CD14-positive monocyte (primary cell): ENCODE measurements at regions not wholly inside any gene's neighbourhood (a gene's known extent, or its start where the extent isn't known, plus 50 kb on each side); places are given as distances from the start of the nearest gene placed in this dataset.

Source experiments
- DNase-seq, 3 donors: peaks; one replicate each; pipeline ENCODE4 v3.0.0-alpha.2; 2011 to 2022
- H2AFZ ChIP-seq: 2 replicates; pipeline ENCODE4 v1.6.0; 2012; ENCODE audit warnings: mild to moderate bottlenecking, low read depth, low read length, inconsistent platforms; ENCODE audit not compliant: insufficient read depth, poor library complexity, severe bottlenecking
- H3K27ac ChIP-seq, 2 donors: 1 replicate in 1 of 2; 2 replicates in 1 of 2; pipeline ENCODE4 v1.5.1; 2012 to 2013; ENCODE audit warnings: low read length in 2 of 2, control low read depth in 1 of 2, inconsistent platforms in 1 of 2, low read depth in 1 of 2, mild to moderate bottlenecking in 1 of 2
- H3K27me3 ChIP-seq, 2 donors: one replicate each; pipeline versions ENCODE4 v1.6.0 to v1.6.1; 2011 to 2013; ENCODE audit warnings: low read length in 2 of 2; ENCODE audit not compliant: control insufficient read depth in 2 of 2, insufficient read depth in 2 of 2
- H3K36me3 ChIP-seq, 2 donors: replicated peaks in 1 of 2; 1 replicate in 1 of 2; 2 replicates in 1 of 2; pipeline versions ENCODE4 v1.5.1 to v1.6.1; 2012 to 2013; ENCODE audit warnings: low read length in 2 of 2, control low read depth in 1 of 2, inconsistent platforms in 1 of 2, mild to moderate bottlenecking in 1 of 2; ENCODE audit not compliant: insufficient read depth in 2 of 2, control insufficient read depth in 1 of 2
- H3K4me1 ChIP-seq, 2 donors: 1 replicate in 1 of 2; 2 replicates in 1 of 2; pipeline versions ENCODE4 v1.5.1 to v1.6.1; 2012 to 2013; ENCODE audit warnings: low read length in 2 of 2, control low read depth in 1 of 2, inconsistent platforms in 1 of 2, mild to moderate bottlenecking in 1 of 2, moderate library complexity in 1 of 2; ENCODE audit not compliant: insufficient read depth in 2 of 2, control insufficient read depth in 1 of 2
- H3K4me2 ChIP-seq: replicated peaks from 2 replicates; pipeline ENCODE3; 2012; ENCODE audit warnings: low read length, moderate library complexity, mild to moderate bottlenecking; ENCODE audit not compliant: poor library complexity, severe bottlenecking; ENCODE audit errors: extremely low read depth
- H3K4me3 ChIP-seq, 3 experiments: fragments of 200-600 bp in 1 of 3; sonication (generic) in 1 of 3; replicated peaks in 1 of 3; 1 replicate in 2 of 3; 2 replicates in 1 of 3; pipeline ENCODE4 v1.5.1; 2011 to 2013; ENCODE audit warnings: low read length in 3 of 3, mild to moderate bottlenecking in 3 of 3, control low read depth in 2 of 3, low read depth in 2 of 3, inconsistent platforms in 1 of 3, moderate library complexity in 1 of 3
- H3K79me2 ChIP-seq: 2 replicates; pipeline ENCODE4 v1.6.0; 2012; ENCODE audit warnings: mild to moderate bottlenecking, control low read depth, inconsistent platforms, low read length, moderate library complexity; ENCODE audit not compliant: insufficient read depth
- H3K9ac ChIP-seq: 2 replicates; pipeline ENCODE4 v1.6.0; 2017; ENCODE audit warnings: low read length, mild to moderate bottlenecking; ENCODE audit not compliant: insufficient read depth, poor library complexity, severe bottlenecking
- H3K9me3 ChIP-seq, 2 donors: replicated peaks in 1 of 2; 1 replicate in 1 of 2; 2 replicates in 1 of 2; pipeline versions ENCODE4 v1.5.1 to v1.6.1; 2012 to 2013; ENCODE audit warnings: low read length in 2 of 2, control low read depth in 1 of 2; ENCODE audit not compliant: control insufficient read depth in 1 of 2, insufficient read depth in 1 of 2
- H4K20me1 ChIP-seq: 2 replicates; pipeline ENCODE4 v1.6.0; 2012; ENCODE audit warnings: mild to moderate bottlenecking, low read length, control low read depth, moderate library complexity; ENCODE audit not compliant: insufficient read depth
- H3K27ac Mint-ChIP-seq, 7 donors: one replicate each; pipeline ENCODE4 v1.8.0; 2020; ENCODE audit warnings: mild to moderate bottlenecking in 7 of 7, mixed read lengths in 7 of 7, moderate library complexity in 6 of 7, inconsistent platforms in 2 of 7
- H3K27me3 Mint-ChIP-seq, 3 donors: one replicate each; pipeline ENCODE4 v1.8.0; 2021 to 2022; ENCODE audit warnings: low read depth in 3 of 3, mild to moderate bottlenecking in 3 of 3, mixed read lengths in 3 of 3, moderate library complexity in 3 of 3, inconsistent platforms in 1 of 3
- H3K36me3 Mint-ChIP-seq, 2 donors: one replicate each; pipeline ENCODE4 v1.8.0; 2020; ENCODE audit warnings: mixed read lengths in 2 of 2, inconsistent platforms in 1 of 2, mild to moderate bottlenecking in 1 of 2
- H3K4me1 Mint-ChIP-seq: one replicate; pipeline ENCODE4 v1.8.0; 2020; ENCODE audit warnings: mild to moderate bottlenecking, mixed read lengths
- H3K4me3 Mint-ChIP-seq, 2 donors: one replicate each; pipeline ENCODE4 v1.8.0; 2020; ENCODE audit warnings: mild to moderate bottlenecking in 2 of 2, mixed read lengths in 2 of 2, moderate library complexity in 1 of 2
- H3K9me3 Mint-ChIP-seq, 7 donors: one replicate each; pipeline ENCODE4 v1.8.0; 2020 to 2022; ENCODE audit warnings: mixed read lengths in 7 of 7, mild to moderate bottlenecking in 6 of 7, moderate library complexity in 6 of 7, inconsistent platforms in 2 of 7
- CTCF ChIP-seq: fragments of 200-600 bp; IDR thresholded peaks from one replicate; pipeline ENCODE4 v1.8.0; 2022; ENCODE audit warnings: antibody characterized with exemption, mild to moderate bottlenecking
- WGBS: methylation state at CpG from one replicate; pipeline ENCODE4 v1.1.5; 2013; ENCODE audit warnings: missing lambda C conversion rate; ENCODE audit not compliant: insufficient coverage; 5-methylcytosine and 5-hydroxymethylcytosine counted together
- intact Hi-C, 2 donors: fragments of 100-400 bp; cut with micrococcal nuclease; formaldehyde crosslinking; loops; one replicate each; pipeline versions ENCODE4 v1.15.0 to v1.15.1; 2023

DNA sequence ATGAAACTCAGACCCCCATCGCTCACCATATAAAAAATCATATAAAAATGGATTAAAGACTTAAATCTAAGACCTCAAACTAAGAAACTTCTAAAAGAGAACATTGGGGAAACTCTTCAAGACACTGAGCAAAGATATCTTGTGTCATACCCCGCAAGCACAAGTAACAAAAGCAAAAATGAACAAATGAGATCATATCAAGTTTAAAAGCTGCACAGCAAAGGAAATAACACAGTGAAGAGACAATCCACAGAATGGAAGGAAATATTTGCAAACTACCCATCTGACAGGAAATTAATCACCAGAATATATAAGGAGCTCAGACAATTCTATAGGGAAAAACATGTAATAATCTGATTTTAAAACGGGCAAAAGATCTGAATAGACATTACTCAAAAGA is 808.3 kb downstream of the LIG4 start:
- no CpG with 5 or more reads among the region's 3 CpGs for WGBS
- no peak for DNase-seq
- Histone ChIP-seq H3K4me3 (no peak overlapping the region), H3K4me2 (no peak overlapping the region), H3K36me3 (no peaks in the 10 kb centered on the region), H3K4me1 (no peaks in the 10 kb centered on the region), H4K20me1 (no peaks in the 10 kb centered on the region), H3K9ac (no peak overlapping the region), H3K79me2 (no peaks in the 10 kb centered on the region), H3K27me3 (no peaks in the 10 kb centered on the region), H2AFZ (no peak overlapping the region), H3K9me3 (no peaks in the 10 kb centered on the region), H3K27ac (no peak overlapping the region)
- H3K9me3 Mint-ChIP-seq = peaks cover 0 to 6% (median 2%) of the 10 kb centered on the region in 7 donors
- no peaks in the 10 kb centered on the region for H3K36me3 Mint-ChIP-seq
- H3K4me1 Mint-ChIP-seq = no peaks in the 10 kb centered on the region
- H3K4me3 Mint-ChIP-seq = no peak overlapping the region
- TF ChIP-seq CTCF = no peak
- no peaks in the 10 kb centered on the region for H3K27me3 Mint-ChIP-seq
- intact Hi-C loops = no loop called here
- no peak overlapping the region for H3K27ac Mint-ChIP-seq

DNA sequence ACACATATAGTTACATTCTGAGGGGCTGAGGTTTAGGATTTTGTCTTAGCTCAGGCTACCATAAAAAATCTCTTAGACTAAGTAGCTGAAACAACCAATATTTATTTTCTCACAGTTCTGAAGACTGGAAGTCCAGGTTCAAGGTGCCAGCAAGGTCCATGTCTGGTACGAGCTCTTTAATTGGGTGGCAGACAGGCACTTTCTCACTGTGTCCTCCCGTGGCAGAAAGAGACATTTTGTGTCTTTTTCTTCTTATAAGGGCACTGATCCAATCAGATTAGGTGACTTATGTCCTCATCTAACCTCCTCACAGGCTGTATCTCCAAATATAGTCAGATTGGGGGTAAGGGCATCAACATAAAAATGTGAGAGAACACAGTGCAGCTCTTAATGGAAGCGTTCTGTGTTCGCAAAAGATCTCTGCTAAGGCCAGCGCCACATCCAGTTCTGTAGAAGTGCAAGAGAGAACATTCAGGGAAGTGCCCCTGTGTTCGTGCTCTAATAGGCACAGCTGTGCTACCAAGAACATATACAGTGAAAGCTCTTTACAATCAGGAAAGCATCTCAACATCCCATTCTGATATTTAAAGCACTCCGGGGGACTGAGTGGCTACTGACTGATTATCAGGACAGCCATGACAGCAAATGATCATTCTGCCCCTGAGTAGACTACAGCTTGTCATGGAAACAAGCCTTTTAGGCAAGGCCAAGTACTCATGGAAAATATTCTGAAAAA is 819.2 kb downstream of the LIG4 start:
- no peak overlapping the region for H3K4me2 ChIP-seq
- H4K20me1 ChIP-seq = no peaks in the 10 kb centered on the region
- peaks cover 0 to 10% (median 0%) of the 10 kb centered on the region in 7 donors for H3K9me3 Mint-ChIP-seq
- H3K9ac ChIP-seq = no peak overlapping the region
- H3K79me2 ChIP-seq = no peaks in the 10 kb centered on the region
- peaks cover 0 to 6% of the 10 kb centered on the region in 2 donors for H3K9me3 ChIP-seq
- no peak for DNase-seq
- H3K36me3 Mint-ChIP-seq = no peaks in the 10 kb centered on the region
- no peaks in the 10 kb centered on the region for H3K4me1 ChIP-seq
- H3K27me3 ChIP-seq = no peaks in the 10 kb centered on the region
- H3K36me3 ChIP-seq = no peaks in the 10 kb centered on the region
- H3K4me3 Mint-ChIP-seq = no peak overlapping the region
- TF ChIP-seq CTCF = no peak
- H2AFZ ChIP-seq = no peak overlapping the region
- no peaks in the 10 kb centered on the region for H3K27me3 Mint-ChIP-seq
- intact Hi-C loops = no loop called here
- no peak overlapping the region for H3K4me3 ChIP-seq
- 85% methylated on average over 7 of the region's 7 CpGs for WGBS
- no peaks in the 10 kb centered on the region for H3K4me1 Mint-ChIP-seq
- H3K27ac ChIP-seq = no peak overlapping the region
- H3K27ac Mint-ChIP-seq = no peak overlapping the region
